ENCODE measurements at regions not wholly inside any gene's neighbourhood (a gene's known extent, or its start where the extent isn't known, plus 50 kb on each side); places are given as distances from the start of the nearest gene placed in this dataset.
"Not testable (repeated sequence)": the region's sequence is repeated elsewhere in the genome, so short reads cannot be mapped to it uniquely, and the experiment has no call there.

- FAIRE-seq (no peak), DNase-seq (ENCODE audit: insufficient read length, low spot score) (no peak)
Observed at GRCh38 chr1:234918181-234918841, 210.3 kb downstream of the TOMM20 start.

DNA sequence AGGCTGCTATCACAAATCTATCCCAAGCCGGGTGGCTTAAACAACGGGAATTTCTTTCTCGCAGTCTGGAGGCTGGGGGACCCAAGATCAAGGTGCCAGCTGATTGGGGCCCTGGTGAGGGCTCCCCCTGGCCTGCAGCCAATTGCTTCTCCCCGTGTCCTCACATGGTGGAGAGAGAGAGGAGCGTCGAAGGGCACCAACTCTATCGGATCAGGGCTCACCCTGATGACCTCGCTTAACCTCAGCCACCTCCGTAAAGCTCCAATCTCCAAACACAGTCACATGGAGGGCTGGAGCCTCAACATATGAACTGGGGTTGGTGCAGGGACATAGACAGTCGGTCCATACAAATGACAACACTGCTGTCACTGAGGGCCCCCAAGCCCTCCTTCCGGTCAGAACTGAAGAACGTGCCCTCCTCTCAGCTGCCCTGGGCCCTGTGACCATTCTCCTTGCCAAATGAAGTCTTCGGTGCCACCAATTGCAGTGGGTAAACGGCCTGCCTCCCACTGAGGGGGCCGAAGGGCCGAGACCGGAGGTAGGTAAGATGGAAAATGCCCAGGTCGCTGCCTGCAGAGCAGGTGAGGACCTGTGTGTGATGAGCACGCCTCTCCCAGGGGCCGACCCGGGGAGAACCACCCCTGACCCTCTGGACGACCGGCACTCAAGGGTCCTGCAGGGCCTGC is 211.0 kb downstream of the TOMM20 start:
- DNase-seq (ENCODE audit: insufficient read length, low spot score) (no peak), FAIRE-seq (no peak)
- TF ChIP-seq POLR2AphosphoS5 (IDR thresholded peaks at IDR 0.05; ENCODE audit: low read depth, low read length), result no peak

More at GRCh38 chr1:234918181-234918841, 210.3 kb downstream of the TOMM20 start:
- TF ChIP-seq POLR2AphosphoS5 (IDR thresholded peaks at IDR 0.05; ENCODE audit: low read depth, low read length) (no peak), SPI1 (IDR thresholded peaks at IDR 0.05; ENCODE audit: low read depth, low read length) (no peak), POLR2A (IDR thresholded peaks at IDR 0.05; ENCODE audit: low read depth, low read length) (no peak), TAF1 (IDR thresholded peaks at IDR 0.05; ENCODE audit: low read depth, low read length) (no peak), POU2F2 (IDR thresholded peaks at IDR 0.05; ENCODE audit: low read depth, low read length) (no peak), PAX5 (IDR thresholded peaks at IDR 0.05; ENCODE audit: insufficient read depth, low read length, severe bottlenecking) (no peak)

GRCh38 chr1:234916840-234917239 is 211.8 kb downstream of the TOMM20 start:
- FAIRE-seq (no peak), DNase-seq (ENCODE audit: insufficient read length, low spot score) (no peak)
- no peak for TF ChIP-seq POLR2AphosphoS5 (IDR thresholded peaks at IDR 0.05; ENCODE audit: low read depth, low read length)
- no peak for TF ChIP-seq SPI1 (IDR thresholded peaks at IDR 0.05; ENCODE audit: low read depth, low read length)
- TF ChIP-seq POLR2A (IDR thresholded peaks at IDR 0.05; ENCODE audit: low read depth, low read length), result no peak
- no peak for TF ChIP-seq TAF1 (IDR thresholded peaks at IDR 0.05; ENCODE audit: low read depth, low read length)
- no peak for TF ChIP-seq POU2F2 (IDR thresholded peaks at IDR 0.05; ENCODE audit: low read depth, low read length)
- no peak for TF ChIP-seq PAX5 (IDR thresholded peaks at IDR 0.05; ENCODE audit: insufficient read depth, low read length, severe bottlenecking)

GRCh38 chr1:234915924-234916675 is 212.5 kb downstream of the TOMM20 start:
- TF ChIP-seq TAF1 (IDR thresholded peaks at IDR 0.05; ENCODE audit: low read depth, low read length), result no peak
- no peak for TF ChIP-seq SPI1 (IDR thresholded peaks at IDR 0.05; ENCODE audit: low read depth, low read length)
- TF ChIP-seq POU2F2 (IDR thresholded peaks at IDR 0.05; ENCODE audit: low read depth, low read length), result no peak
- no peak for TF ChIP-seq PAX5 (IDR thresholded peaks at IDR 0.05; ENCODE audit: insufficient read depth, low read length, severe bottlenecking)
- no peak for TF ChIP-seq POLR2A (IDR thresholded peaks at IDR 0.05; ENCODE audit: low read depth, low read length)
- TF ChIP-seq POLR2AphosphoS5 (IDR thresholded peaks at IDR 0.05; ENCODE audit: low read depth, low read length), result no peak
- FAIRE-seq (peak; percentile 20), DNase-seq (ENCODE audit: insufficient read length, low spot score) (no peak)

DNA sequence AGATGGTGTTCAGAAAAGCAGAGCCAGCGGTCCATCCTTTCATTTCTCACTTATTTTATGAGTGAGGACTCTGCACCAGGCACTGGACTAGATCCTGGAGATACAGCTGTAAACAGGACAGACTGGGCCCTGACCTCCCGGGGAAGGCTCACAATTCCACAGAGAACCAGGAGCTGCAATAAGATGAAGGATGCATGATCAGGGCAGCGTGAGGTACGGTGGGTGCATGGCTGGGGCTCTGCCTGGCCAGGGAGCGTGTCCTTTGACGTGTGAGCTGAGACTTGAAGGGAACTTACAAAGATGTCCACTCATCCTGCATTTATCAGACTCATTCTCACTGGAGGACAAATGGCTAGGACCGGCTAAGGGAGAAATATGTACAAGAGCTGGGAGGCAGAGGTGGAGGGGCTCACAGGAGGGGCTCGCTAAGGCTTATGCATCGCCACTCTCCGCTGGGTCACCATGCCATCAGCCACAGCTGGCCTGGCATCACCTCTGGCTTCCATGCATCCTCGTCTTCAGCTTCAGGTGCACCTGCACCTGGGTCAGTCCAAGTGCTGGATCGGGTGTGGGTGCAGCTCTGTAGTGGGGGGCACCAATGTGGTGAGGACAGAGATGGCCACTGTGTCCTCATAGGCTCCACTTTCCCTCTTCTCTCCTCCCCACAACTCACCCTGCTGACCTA is 213.9 kb downstream of the TOMM20 start:
- DNase-seq (ENCODE audit: insufficient read length, low spot score) (no peak), FAIRE-seq (no peak)
- TF ChIP-seq POLR2A (IDR thresholded peaks at IDR 0.05; ENCODE audit: low read depth, low read length), result no peak
- TF ChIP-seq PAX5 (IDR thresholded peaks at IDR 0.05; ENCODE audit: insufficient read depth, low read length, severe bottlenecking), result no peak

GRCh38 chr1:234913771-234914170 is 214.9 kb downstream of the TOMM20 start:
- DNase-seq (ENCODE audit: insufficient read length, low spot score), result no peak
- FAIRE-seq, result no peak
- TF ChIP-seq TAF1 (IDR thresholded peaks at IDR 0.05; ENCODE audit: low read depth, low read length) (no peak), POU2F2 (IDR thresholded peaks at IDR 0.05; ENCODE audit: low read depth, low read length) (no peak), POLR2A (IDR thresholded peaks at IDR 0.05; ENCODE audit: low read depth, low read length) (no peak), POLR2AphosphoS5 (IDR thresholded peaks at IDR 0.05; ENCODE audit: low read depth, low read length) (no peak), SPI1 (IDR thresholded peaks at IDR 0.05; ENCODE audit: low read depth, low read length) (no peak), PAX5 (IDR thresholded peaks at IDR 0.05; ENCODE audit: insufficient read depth, low read length, severe bottlenecking) (no peak)

DNA sequence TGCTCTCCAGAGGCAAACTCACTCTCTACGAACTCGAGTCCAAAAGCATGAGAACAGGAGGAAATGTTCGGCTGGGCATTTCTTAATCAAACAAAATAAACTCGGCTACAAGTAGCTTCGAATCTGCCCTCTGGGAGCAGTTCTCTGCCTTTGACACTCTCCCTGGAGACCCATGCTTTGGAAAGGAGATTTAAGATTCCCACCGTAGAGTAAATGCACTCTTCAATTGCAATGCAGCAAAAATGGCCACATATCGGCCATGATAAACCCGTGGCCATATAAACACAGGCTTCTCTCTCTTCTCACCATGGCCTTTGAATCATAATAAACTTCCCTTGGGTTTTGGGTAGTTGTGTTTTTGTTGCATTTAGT is 215.4 kb downstream of the TOMM20 start:
- FAIRE-seq (no peak), DNase-seq (ENCODE audit: insufficient read length, low spot score) (no peak)
- no peak for TF ChIP-seq POU2F2 (IDR thresholded peaks at IDR 0.05; ENCODE audit: low read depth, low read length)
- no peak for TF ChIP-seq POLR2AphosphoS5 (IDR thresholded peaks at IDR 0.05; ENCODE audit: low read depth, low read length)
- no peak for TF ChIP-seq POLR2A (IDR thresholded peaks at IDR 0.05; ENCODE audit: low read depth, low read length)
- no peak for TF ChIP-seq PAX5 (IDR thresholded peaks at IDR 0.05; ENCODE audit: insufficient read depth, low read length, severe bottlenecking)
- TF ChIP-seq SPI1 (IDR thresholded peaks at IDR 0.05; ENCODE audit: low read depth, low read length), result no peak
- TF ChIP-seq TAF1 (IDR thresholded peaks at IDR 0.05; ENCODE audit: low read depth, low read length), result no peak

- FAIRE-seq (no peak), DNase-seq (ENCODE audit: insufficient read length, low spot score) (no peak)
- TF ChIP-seq POLR2AphosphoS5 (IDR thresholded peaks at IDR 0.05; ENCODE audit: low read depth, low read length) (no peak), PAX5 (IDR thresholded peaks at IDR 0.05; ENCODE audit: insufficient read depth, low read length, severe bottlenecking) (no peak), POLR2A (IDR thresholded peaks at IDR 0.05; ENCODE audit: low read depth, low read length) (no peak), POU2F2 (IDR thresholded peaks at IDR 0.05; ENCODE audit: low read depth, low read length) (no peak)
Observed at GRCh38 chr1:234912548-234913277, 215.9 kb downstream of the TOMM20 start.

GRCh38 chr1:234911787-234912186 is 216.8 kb downstream of the TOMM20 start:
- TF ChIP-seq POU2F2 (IDR thresholded peaks at IDR 0.05; ENCODE audit: low read depth, low read length), result no peak
- TF ChIP-seq POLR2AphosphoS5 (IDR thresholded peaks at IDR 0.05; ENCODE audit: low read depth, low read length), result no peak
- TF ChIP-seq TAF1 (IDR thresholded peaks at IDR 0.05; ENCODE audit: low read depth, low read length), result no peak
- no peak for TF ChIP-seq POLR2A (IDR thresholded peaks at IDR 0.05; ENCODE audit: low read depth, low read length)
- no peak for TF ChIP-seq SPI1 (IDR thresholded peaks at IDR 0.05; ENCODE audit: low read depth, low read length)
- no peak for TF ChIP-seq PAX5 (IDR thresholded peaks at IDR 0.05; ENCODE audit: insufficient read depth, low read length, severe bottlenecking)
- no peak for FAIRE-seq
- no peak for DNase-seq (ENCODE audit: insufficient read length, low spot score)

GRCh38 chr1:234911136-234911535 is 217.5 kb downstream of the TOMM20 start:
- DNase-seq (ENCODE audit: insufficient read length, low spot score); FAIRE-seq: not testable (repeated sequence)
